ENCODE measurements at regions not wholly inside any gene's neighbourhood (a gene's known extent, or its start where the extent isn't known, plus 50 kb on each side); places are given as distances from the start of the nearest gene placed in this dataset.
"Not testable (repeated sequence)": the region's sequence is repeated elsewhere in the genome, so short reads cannot be mapped to it uniquely, and the experiment has no call there.

DNA sequence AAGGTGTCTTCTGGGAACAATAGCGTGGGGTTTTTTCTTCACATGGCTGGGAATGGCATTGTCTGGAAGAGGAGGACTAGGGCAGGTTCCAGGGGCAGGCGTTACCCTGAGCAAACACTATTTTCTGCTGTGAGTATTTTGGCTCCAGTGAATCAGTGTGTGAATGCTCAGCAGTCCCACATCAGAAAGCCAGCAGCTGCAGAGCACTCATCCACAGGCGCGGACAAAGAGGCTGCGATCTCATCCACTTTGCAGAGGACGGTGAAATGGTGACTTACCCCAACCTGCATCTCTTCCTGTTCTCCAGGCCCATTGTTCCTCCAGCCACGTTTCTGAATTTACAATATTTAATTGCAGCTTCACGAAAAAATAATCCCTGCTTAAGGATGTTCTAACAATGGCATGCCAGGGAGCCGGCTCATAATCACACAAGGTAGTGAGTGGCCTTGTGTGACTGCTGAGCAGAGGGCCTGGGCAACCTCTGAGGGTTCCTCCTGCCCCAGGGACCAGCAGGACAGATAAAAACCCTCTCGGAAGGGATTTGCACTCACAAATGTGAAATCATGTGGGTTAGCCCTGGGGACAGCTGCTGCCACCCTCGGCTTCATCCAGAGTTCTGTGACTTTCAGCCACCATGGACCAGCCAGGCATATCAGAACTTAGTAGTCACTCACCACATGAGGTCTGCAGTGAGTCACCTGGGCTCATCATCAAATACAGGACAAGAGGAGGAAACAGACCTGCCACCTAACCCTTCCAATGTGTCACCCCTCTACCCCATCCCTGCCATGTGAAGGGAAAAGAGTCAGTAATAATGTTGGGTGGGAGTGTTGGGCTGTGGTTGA, 65.0 kb upstream of the EN2 start:
- Histone ChIP-seq H4K8ac (ENCODE audit: low read depth, low read length) (no peak overlapping the region), H2BK120ac (ENCODE audit: low read depth, low read length) (no peak overlapping the region), H3K4me1 (ENCODE audit: control insufficient read depth, low read depth, low read length) (no peaks in the 10 kb centered on the region), H3K18ac (ENCODE audit: low read length) (no peak overlapping the region), H4K5ac (ENCODE audit: low read length) (no peak overlapping the region), H3K27ac (ENCODE audit: low read depth, low read length) (no peak overlapping the region), H3K79me1 (ENCODE audit: low read length) (no peaks in the 10 kb centered on the region), H3K4ac (ENCODE audit: low read depth, low read length) (no peak overlapping the region), H3K23ac (ENCODE audit: low read length) (no peak overlapping the region), H3K9ac (ENCODE audit: low read length) (no peak overlapping the region), H3K27me3 (ENCODE audit: insufficient read depth, low read length, poor library complexity) (no peaks in the 10 kb centered on the region), H3K79me2 (ENCODE audit: control insufficient read depth, insufficient read depth, low read length) (no peaks in the 10 kb centered on the region), H2BK5ac (ENCODE audit: low read length) (no peak overlapping the region), H3K36me3 (ENCODE audit: control insufficient read depth, insufficient read depth, low read length) (no peaks in the 10 kb centered on the region), H3K4me2 (ENCODE audit: low read length) (no peak overlapping the region), H3K4me3 (ENCODE audit: low read length) (no peak overlapping the region), H3K56ac (ENCODE audit: low read length) (no peak overlapping the region), H2AK5ac (ENCODE audit: low read length) (no peak overlapping the region), H2BK15ac (replicated peaks; ENCODE audit: low read depth) (no peak overlapping the region)
- DNase-seq: no peak
- no CpG with 5 or more reads among the region's 11 CpGs for WGBS (ENCODE audit: extremely low coverage, insufficient coverage, low lambda C conversion rate)

DNA sequence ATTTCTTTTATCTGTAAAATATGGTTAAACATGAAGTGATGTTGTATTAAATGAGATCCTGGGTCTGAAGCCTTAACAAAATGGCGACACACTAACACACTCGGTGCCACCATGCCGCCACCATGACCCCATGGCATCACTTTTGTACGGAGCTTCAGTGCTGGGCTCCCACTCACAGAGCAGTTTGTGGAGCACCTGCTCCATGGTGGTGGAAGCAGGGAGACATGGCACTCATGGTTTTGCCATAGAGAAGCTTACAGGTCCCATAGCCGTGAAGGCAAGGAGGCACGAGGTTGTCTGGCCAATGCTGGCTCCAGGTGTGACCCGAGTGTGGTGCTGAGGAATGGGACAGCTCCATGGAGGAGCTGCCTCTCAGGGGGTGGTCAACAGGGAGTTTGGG, 63.5 kb upstream of the EN2 start:
- Histone ChIP-seq H3K4me3 (ENCODE audit: low read length) (no peak overlapping the region), H2BK5ac (ENCODE audit: low read length) (no peak overlapping the region), H3K9ac (ENCODE audit: low read length) (no peak overlapping the region), H3K27me3 (ENCODE audit: insufficient read depth, low read length, poor library complexity) (no peaks in the 10 kb centered on the region), H4K8ac (ENCODE audit: low read depth, low read length) (no peak overlapping the region), H3K56ac (ENCODE audit: low read length) (no peak overlapping the region), H3K4me1 (ENCODE audit: control insufficient read depth, low read depth, low read length) (no peaks in the 10 kb centered on the region), H3K79me1 (ENCODE audit: low read length) (no peaks in the 10 kb centered on the region), H3K4ac (ENCODE audit: low read depth, low read length) (no peak overlapping the region), H3K23ac (ENCODE audit: low read length) (no peak overlapping the region), H3K36me3 (ENCODE audit: control insufficient read depth, insufficient read depth, low read length) (no peaks in the 10 kb centered on the region), H2BK15ac (replicated peaks; ENCODE audit: low read depth) (no peak overlapping the region), H3K79me2 (ENCODE audit: control insufficient read depth, insufficient read depth, low read length) (no peaks in the 10 kb centered on the region), H3K4me2 (ENCODE audit: low read length) (no peak overlapping the region), H2AK5ac (ENCODE audit: low read length) (no peak overlapping the region), H3K18ac (ENCODE audit: low read length) (no peak overlapping the region), H2BK120ac (ENCODE audit: low read depth, low read length) (no peak overlapping the region), H4K5ac (ENCODE audit: low read length) (no peak overlapping the region), H3K27ac (ENCODE audit: low read depth, low read length) (no peak overlapping the region)
- no CpG with 5 or more reads among the region's 7 CpGs for WGBS (ENCODE audit: extremely low coverage, insufficient coverage, low lambda C conversion rate)
- DNase-seq: no peak

DNA sequence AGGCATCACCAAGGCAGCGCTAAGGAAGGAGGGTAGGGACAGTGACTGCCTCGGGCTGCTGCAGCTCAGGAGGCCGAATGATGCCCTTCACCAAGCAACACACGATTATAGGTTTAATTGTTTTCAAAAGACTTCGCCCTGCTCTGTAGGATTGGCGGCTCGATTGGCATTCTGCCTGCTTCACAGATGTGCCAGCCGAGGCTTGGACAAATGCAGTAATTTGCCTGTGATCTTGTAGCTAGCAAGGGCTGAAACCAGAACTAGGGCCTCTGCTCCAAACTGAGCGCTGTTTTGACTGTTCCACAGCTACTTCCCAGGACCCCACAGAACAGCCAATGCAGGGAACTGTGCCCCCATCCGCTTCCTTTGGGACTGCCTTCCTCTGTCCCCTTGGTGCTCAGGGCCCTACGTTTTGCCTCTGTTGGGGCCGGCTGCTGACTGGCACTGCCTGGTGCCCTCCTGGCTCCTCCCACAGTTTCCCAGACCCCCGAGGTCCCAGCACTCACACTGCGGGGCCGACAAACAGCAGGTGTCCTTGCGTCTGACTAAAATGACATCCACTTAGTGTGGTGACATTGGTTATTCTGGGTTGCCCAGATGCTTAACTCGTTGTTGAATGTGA, 62.6 kb upstream of the EN2 start:
- Histone ChIP-seq H3K36me3 (ENCODE audit: control insufficient read depth, insufficient read depth, low read length) (no peaks in the 10 kb centered on the region), H3K56ac (ENCODE audit: low read length) (no peak overlapping the region), H3K23ac (ENCODE audit: low read length) (no peak overlapping the region), H3K9ac (ENCODE audit: low read length) (no peak overlapping the region), H2BK120ac (ENCODE audit: low read depth, low read length) (no peak overlapping the region), H3K4me1 (ENCODE audit: control insufficient read depth, low read depth, low read length) (no peaks in the 10 kb centered on the region), H3K27ac (ENCODE audit: low read depth, low read length) (no peak overlapping the region), H2BK15ac (replicated peaks; ENCODE audit: low read depth) (no peak overlapping the region), H4K8ac (ENCODE audit: low read depth, low read length) (no peak overlapping the region), H3K79me1 (ENCODE audit: low read length) (no peaks in the 10 kb centered on the region), H3K4me2 (ENCODE audit: low read length) (no peak overlapping the region), H3K79me2 (ENCODE audit: control insufficient read depth, insufficient read depth, low read length) (no peaks in the 10 kb centered on the region), H3K27me3 (ENCODE audit: insufficient read depth, low read length, poor library complexity) (no peaks in the 10 kb centered on the region), H4K5ac (ENCODE audit: low read length) (no peak overlapping the region), H3K4me3 (ENCODE audit: low read length) (no peak overlapping the region), H2BK5ac (ENCODE audit: low read length) (no peak overlapping the region), H2AK5ac (ENCODE audit: low read length) (no peak overlapping the region), H3K4ac (ENCODE audit: low read depth, low read length) (no peak overlapping the region), H3K18ac (ENCODE audit: low read length) (no peak overlapping the region)
- no CpG with 5 or more reads among the region's 17 CpGs for WGBS (ENCODE audit: extremely low coverage, insufficient coverage, low lambda C conversion rate)
- no peak for DNase-seq

DNA sequence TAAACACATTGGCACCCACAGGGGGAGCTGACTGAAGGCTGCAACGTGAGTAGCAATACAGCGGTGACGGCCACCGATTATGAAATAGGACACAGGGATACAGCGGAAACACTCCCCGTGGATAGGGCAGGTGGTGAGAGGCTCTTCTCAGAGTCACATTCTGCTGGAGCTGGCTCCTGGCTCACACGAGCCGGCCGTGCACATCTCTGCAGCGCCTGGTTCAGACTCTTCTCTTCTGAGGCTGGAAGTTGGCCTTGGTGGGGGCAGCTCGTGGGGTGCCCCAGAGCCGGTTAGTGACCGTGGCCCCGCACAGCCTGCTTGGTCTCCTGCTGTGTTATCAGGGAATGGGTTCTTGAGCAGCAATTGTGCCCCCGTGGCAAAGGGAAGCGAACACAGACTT, 61.3 kb upstream of the EN2 start:
- no peak overlapping the region for H4K8ac ChIP-seq (ENCODE audit: low read depth, low read length)
- no peak overlapping the region for H3K4ac ChIP-seq (ENCODE audit: low read depth, low read length)
- H3K79me2 ChIP-seq (ENCODE audit: control insufficient read depth, insufficient read depth, low read length): no peaks in the 10 kb centered on the region
- no peak overlapping the region for H3K23ac ChIP-seq (ENCODE audit: low read length)
- DNase-seq: no peak
- no peak overlapping the region for H2BK15ac ChIP-seq (replicated peaks; ENCODE audit: low read depth)
- H3K9ac ChIP-seq (ENCODE audit: low read length): no peak overlapping the region
- no peaks in the 10 kb centered on the region for H3K36me3 ChIP-seq (ENCODE audit: control insufficient read depth, insufficient read depth, low read length)
- H3K27me3 ChIP-seq (ENCODE audit: insufficient read depth, low read length, poor library complexity): no peaks in the 10 kb centered on the region
- no peak overlapping the region for H3K56ac ChIP-seq (ENCODE audit: low read length)
- no peak overlapping the region for H2AK5ac ChIP-seq (ENCODE audit: low read length)
- no peak overlapping the region for H3K18ac ChIP-seq (ENCODE audit: low read length)
- no peak overlapping the region for H3K4me3 ChIP-seq (ENCODE audit: low read length)
- no peak overlapping the region for H2BK5ac ChIP-seq (ENCODE audit: low read length)
- H3K79me1 ChIP-seq (ENCODE audit: low read length): no peaks in the 10 kb centered on the region
- no peaks in the 10 kb centered on the region for H3K4me1 ChIP-seq (ENCODE audit: control insufficient read depth, low read depth, low read length)
- H2BK120ac ChIP-seq (ENCODE audit: low read depth, low read length): no peak overlapping the region
- no peak overlapping the region for H4K5ac ChIP-seq (ENCODE audit: low read length)
- H3K27ac ChIP-seq (ENCODE audit: low read depth, low read length): no peak overlapping the region
- H3K4me2 ChIP-seq (ENCODE audit: low read length): no peak overlapping the region
- no CpG with 5 or more reads among the region's 16 CpGs for WGBS (ENCODE audit: extremely low coverage, insufficient coverage, low lambda C conversion rate)

DNA sequence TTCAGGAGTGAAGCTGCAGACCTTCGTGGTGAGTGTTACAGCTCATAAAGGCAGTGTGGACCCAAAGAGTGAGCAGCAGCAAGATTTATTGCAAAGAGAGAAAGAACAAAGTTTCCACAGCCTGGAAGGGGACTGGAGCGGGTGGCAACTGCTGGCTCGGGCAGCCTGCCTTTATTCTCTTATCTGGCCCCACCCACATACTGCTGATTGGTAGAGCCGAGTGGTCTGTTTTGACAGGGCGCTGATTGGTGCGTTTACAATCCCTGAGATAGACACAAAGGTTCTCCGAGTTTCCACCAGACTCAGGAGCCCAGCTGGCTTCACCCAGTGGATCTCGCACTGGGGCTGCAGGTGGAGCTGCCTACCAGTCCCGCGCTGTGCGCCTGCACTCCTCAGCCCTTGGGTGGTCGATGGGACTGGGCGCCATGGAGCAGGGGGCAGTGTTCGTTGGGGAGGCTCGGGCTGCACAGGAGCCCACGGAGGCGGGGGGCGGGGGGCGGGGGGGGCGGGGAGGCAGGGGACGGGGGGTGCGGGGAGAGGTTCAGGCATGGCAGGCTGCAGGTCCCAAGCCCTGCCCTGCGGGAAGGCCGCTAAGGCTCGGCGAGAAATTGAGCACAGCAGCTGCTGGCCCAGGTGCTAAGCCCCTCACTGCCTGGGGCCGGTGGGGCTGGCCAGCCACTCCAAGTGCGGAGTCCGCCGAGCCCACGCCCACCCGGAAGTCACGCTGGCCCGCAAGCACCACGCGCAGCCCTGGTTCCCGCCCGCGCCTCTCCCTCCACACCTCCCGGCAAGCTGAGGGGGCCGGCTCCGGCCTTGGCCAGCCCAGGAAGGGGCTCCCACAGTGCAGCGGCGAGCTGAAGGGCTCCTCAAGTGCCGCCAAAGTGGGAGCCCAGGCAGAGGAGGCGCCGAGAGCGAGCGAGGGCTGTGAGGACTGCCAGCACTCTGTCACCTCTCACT, 59.9 kb upstream of the EN2 start:
- H2BK15ac ChIP-seq (replicated peaks; ENCODE audit: low read depth); H2BK120ac ChIP-seq (ENCODE audit: low read depth, low read length); H3K27me3 ChIP-seq (ENCODE audit: insufficient read depth, low read length, poor library complexity); H3K18ac ChIP-seq (ENCODE audit: low read length); H3K4ac ChIP-seq (ENCODE audit: low read depth, low read length); H3K4me1 ChIP-seq (ENCODE audit: control insufficient read depth, low read depth, low read length); H3K4me3 ChIP-seq (ENCODE audit: low read length); DNase-seq; H3K27ac ChIP-seq (ENCODE audit: low read depth, low read length); H2BK5ac ChIP-seq (ENCODE audit: low read length); H3K79me2 ChIP-seq (ENCODE audit: control insufficient read depth, insufficient read depth, low read length); H3K36me3 ChIP-seq (ENCODE audit: control insufficient read depth, insufficient read depth, low read length); H2AK5ac ChIP-seq (ENCODE audit: low read length); H4K8ac ChIP-seq (ENCODE audit: low read depth, low read length); H3K56ac ChIP-seq (ENCODE audit: low read length); H3K23ac ChIP-seq (ENCODE audit: low read length); H3K4me2 ChIP-seq (ENCODE audit: low read length); H3K79me1 ChIP-seq (ENCODE audit: low read length); H4K5ac ChIP-seq (ENCODE audit: low read length); H3K9ac ChIP-seq (ENCODE audit: low read length): not testable (repeated sequence)
- no CpG with 5 or more reads among the region's 49 CpGs for WGBS (ENCODE audit: extremely low coverage, insufficient coverage, low lambda C conversion rate)
